Erythroblast (primary cell): ENCODE measurements at regions not wholly inside any gene's neighbourhood (a gene's known extent, or its start where the extent isn't known, plus 50 kb on each side); places are given as distances from the start of the nearest gene placed in this dataset.

Experiments
- GATA1 ChIP-seq: IDR thresholded peaks from 2 replicates; pipeline ENCODE4 v1.6.1; 2011; ENCODE audit warnings: low read depth, mild to moderate bottlenecking, control low read depth, low read length, moderate library complexity
- POLR2A ChIP-seq: IDR thresholded peaks from 2 replicates; pipeline ENCODE4 v1.6.1; 2011; ENCODE audit warnings: mild to moderate bottlenecking, low read length

GRCh38 chr3:139202959-139203349 lies 140.9 kb upstream of the MRPS22 start:
- TF ChIP-seq POLR2A (no peak), GATA1 (no peak)
